LNCaP clone FGC (cell line): ENCODE measurements at regions not wholly inside any gene's neighbourhood (a gene's known extent, or its start where the extent isn't known, plus 50 kb on each side); places are given as distances from the start of the nearest gene placed in this dataset.

Source experiments
- DNase-seq: peaks from one replicate; pipeline ENCODE4 v3.0.0-alpha.2; 2011; ENCODE audit warnings: low read depth
- H3K4me3 ChIP-seq: 2 replicates; pipeline ENCODE4 v1.5.1; 2011; ENCODE audit warnings: mild to moderate bottlenecking, low read depth, low read length, control low read depth
- TF ChIP-seq, protein P1 (sequence below): IDR thresholded peaks from 2 replicates; pipeline ENCODE4 v1.5.1; 2012; ENCODE audit warnings: mild to moderate bottlenecking; ENCODE audit not compliant: control insufficient read depth, insufficient read depth; ENCODE audit errors: extremely low read depth

DNA sequence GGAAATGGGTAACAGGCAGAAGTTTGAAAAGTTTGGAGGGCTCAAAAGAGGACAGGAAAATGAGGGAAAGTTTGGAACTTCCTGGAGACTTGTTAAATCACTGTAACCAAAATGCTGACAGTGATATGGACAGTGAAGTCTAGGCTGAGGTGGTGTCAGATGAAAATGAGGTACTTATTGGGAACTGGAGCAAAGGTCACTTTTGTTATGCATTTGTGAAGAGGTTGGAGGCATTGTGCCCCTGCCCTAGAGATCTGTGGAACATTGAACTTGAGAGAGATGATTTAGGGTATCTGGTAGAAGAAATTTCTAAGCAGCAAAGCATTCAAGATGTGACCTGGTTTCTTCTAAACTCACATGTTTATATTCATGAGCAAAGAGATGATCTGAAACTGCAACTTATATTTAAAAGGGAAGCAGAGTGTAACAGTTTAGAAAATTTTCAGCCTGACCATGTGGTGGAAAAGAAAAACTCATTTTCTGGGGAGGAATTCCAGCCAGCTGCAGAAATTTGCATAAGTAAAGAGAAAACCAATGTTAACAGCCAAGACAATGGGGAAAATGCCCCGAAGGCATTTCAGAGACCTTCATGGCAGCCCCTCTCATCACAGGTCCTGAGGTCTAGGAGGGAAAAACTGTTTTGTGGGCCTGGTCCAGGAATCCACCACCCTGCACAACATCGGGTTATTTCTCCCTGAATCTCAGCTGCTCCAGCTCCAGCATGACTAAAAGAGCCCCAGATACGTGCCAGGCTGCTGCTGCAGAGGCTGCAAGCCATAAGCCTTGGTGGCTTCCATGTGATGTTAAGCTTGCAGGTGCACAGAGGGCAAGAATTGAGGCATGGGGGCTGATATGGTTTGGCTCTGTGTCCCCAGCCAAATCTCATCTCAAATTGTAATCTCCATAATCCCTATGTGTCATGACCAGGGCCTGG lies 632.5 kb upstream of the GNPDA2 start:
- no peak for DNase-seq

DNA sequence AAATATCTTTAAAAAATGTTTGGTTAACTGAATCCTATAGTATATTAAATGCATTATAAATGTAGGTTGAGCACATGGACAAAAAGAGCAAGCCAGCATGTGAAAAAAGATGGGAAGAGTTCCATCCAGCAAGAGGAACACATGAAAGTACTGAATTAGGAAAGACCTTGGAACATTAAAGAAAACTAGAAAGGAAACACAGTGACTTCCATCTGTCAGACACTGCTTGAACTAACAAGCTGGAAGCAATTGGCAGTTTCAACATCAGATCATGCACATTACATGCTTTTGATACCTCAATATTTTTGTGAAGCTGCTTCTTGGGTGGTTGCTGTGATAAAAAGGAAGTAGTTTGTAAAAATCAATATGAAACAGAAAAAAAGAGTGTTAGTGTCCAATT lies 626.8 kb upstream of the GNPDA2 start:
- TF ChIP-seq, protein P1, sequence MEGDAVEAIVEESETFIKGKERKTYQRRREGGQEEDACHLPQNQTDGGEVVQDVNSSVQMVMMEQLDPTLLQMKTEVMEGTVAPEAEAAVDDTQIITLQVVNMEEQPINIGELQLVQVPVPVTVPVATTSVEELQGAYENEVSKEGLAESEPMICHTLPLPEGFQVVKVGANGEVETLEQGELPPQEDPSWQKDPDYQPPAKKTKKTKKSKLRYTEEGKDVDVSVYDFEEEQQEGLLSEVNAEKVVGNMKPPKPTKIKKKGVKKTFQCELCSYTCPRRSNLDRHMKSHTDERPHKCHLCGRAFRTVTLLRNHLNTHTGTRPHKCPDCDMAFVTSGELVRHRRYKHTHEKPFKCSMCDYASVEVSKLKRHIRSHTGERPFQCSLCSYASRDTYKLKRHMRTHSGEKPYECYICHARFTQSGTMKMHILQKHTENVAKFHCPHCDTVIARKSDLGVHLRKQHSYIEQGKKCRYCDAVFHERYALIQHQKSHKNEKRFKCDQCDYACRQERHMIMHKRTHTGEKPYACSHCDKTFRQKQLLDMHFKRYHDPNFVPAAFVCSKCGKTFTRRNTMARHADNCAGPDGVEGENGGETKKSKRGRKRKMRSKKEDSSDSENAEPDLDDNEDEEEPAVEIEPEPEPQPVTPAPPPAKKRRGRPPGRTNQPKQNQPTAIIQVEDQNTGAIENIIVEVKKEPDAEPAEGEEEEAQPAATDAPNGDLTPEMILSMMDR, result no peak
- no peak for DNase-seq
- H3K4me3 ChIP-seq, result no peak overlapping the region

More for the DNA sequence above, 632.5 kb upstream of the GNPDA2 start:
- no peak overlapping the region for H3K4me3 ChIP-seq
- TF ChIP-seq, protein P1, result no peak

DNA sequence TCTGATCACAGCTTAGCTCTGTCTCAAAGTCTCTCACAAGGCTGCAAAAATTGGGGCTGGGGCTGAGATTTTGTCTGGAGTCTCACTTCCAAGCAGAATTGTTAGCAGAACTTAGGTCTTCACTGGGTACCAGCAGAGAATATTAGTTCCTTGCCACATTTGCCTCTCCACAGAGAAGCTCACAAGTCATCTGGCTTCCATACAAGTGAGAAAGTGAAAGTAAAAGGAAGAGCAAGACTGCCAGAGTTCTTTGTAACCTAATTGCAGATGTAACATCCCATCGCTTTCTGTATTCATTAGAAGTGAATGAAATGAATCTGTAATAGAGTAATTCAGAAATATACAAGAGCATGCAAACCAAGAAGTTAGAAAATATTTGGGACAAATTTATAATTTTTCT lies 624.1 kb upstream of the GNPDA2 start:
- no peak overlapping the region for H3K4me3 ChIP-seq
- DNase-seq, result no peak
- TF ChIP-seq, protein P1, result no peak

DNA sequence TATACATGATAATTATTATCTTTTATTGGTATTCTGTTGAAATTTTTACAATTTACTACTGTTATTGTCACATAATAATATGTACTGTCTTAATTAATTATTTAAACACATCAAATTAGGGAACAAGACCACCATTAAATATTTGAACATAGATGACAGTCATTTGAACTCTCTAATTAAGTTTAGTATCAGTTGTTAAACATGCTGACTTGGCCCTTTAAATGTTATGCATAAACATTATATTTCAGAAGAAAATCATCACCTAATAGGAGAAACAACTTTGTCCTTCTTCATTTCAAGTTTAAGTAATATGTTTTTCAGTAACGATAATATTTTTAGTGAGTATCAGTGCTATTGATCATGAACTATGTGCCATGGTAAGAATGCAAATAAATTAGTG lies 623.5 kb upstream of the GNPDA2 start:
- TF ChIP-seq, protein P1, result no peak
- H3K4me3 ChIP-seq, result no peak overlapping the region
- no peak for DNase-seq

DNA sequence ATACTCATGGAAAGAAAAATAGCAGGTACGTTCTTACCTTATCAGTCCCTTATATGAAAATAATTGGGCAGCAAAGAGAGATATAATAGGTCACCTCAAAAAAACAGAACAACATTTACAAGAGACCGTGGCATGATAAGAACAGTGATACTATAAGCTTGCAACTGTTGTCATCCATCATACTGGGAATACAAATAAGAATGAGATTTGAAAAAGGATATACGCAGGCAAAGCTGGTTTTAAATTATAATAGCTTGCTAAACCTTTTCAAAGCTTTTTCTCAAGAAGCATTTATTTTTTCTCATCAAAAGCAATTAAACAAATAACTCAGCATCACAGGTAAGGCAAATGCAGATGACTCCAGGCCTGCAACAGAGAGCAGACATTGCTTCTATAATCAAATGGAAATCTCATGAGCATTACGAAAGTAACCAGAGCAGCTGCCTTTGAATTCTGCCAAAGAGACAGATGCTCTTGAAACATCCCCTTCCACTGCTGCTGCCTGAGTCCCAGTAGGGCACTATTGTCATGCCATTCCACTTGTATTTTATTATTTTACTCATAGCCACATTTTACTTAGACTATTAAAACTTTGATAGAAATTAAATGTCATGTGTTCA lies 620.6 kb upstream of the GNPDA2 start:
- H3K4me3 ChIP-seq, result no peak overlapping the region
- TF ChIP-seq, protein P1, result no peak
- DNase-seq, result no peak

DNA sequence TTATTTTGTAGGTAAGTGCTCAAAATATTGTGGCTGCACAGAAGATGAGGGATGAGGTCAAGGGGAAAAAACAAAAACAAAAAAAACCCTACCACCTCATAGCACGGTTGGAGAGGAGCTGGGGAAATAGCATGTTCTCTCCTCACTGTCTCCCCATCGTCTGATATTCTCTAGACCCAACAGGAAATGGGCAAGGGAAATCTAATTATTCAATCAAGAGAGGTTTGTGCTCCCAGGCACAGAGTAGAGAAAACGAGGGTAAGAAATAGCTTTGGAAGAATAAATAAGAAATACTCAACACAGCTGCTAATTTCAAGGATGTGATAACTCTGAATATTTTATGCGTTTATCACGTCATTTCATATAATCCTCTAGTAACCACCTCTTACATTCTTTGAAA lies 619.2 kb upstream of the GNPDA2 start:
- TF ChIP-seq, protein P1, result no peak
- H3K4me3 ChIP-seq, result no peak overlapping the region
- DNase-seq, result no peak

DNA sequence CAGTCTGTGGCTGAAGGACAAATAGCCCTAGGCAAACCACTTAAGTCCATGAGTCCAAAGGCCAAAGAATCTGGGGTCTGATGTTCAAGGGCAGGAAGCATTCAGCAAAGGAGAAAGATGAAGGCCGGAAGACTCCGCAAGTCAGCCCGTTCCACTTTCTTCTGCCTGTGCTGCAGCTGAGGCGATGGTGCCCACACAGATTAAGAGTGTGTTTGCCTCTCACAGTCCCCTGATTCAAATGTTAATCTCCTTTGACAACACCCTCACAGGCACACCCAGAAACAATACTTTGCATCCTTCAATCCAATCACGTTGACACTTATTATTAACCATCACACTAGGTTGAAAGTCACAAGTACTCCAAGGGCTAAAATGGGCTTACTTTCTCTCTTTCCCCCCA lies 605.4 kb upstream of the GNPDA2 start:
- TF ChIP-seq, protein P1, result no peak
- no peak for DNase-seq

More for the DNA sequence above, 605.4 kb upstream of the GNPDA2 start:
- no peak overlapping the region for H3K4me3 ChIP-seq
